HCT116 (cell line): ENCODE measurements at regions not wholly inside any gene's neighbourhood (a gene's known extent, or its start where the extent isn't known, plus 50 kb on each side); places are given as distances from the start of the nearest gene placed in this dataset.

Experiments used
- ATAC-seq: fragments of 200-7000 bp; cut with Tn5 transposase; 2 replicates; pipeline ENCODE4 v1.9.1; 2020; ENCODE audit warnings: mild to moderate bottlenecking, moderate library complexity
- BruUV-seq: library from RNA; stranded (reverse); fragments of 400-500 nt; replicated peaks from 2 replicates; lab custom pipeline; 2021; lab: Mats Ljungman, UMichigan
- CTCF ChIA-PET: fragments of 300-600 bp; sonication (Branson Sonifier 250); formaldehyde crosslinking; loops from one replicate; lab custom pipeline; 2021; ENCODE audit warnings: antibody characterized with exemption; lab: Charles Lee
- POLR2A ChIA-PET: fragments of 300-600, 350-600 bp; sonication (Branson Sonifier 250); formaldehyde crosslinking; loops from one replicate; lab custom pipeline; 2021; ENCODE audit warnings: antibody characterized with exemption; lab: Charles Lee
- RAD21 ChIA-PET, 2 experiments: fragments of 300-600 bp; sonication (Branson Sonifier 250); formaldehyde crosslinking; loops; one replicate each; lab custom pipeline; 2023; ENCODE audit warnings: low total read pairs in 2 of 2; ENCODE audit not compliant: uncharacterized antibody in 2 of 2, unreplicated experiment in 2 of 2, low non-redundant PET in 1 of 2; lab: Charles Lee
- DNase-seq: peaks from one replicate; pipeline ENCODE4 v3.0.0-alpha.2; 2010; ENCODE audit warnings: low read depth, low spot score
- H2AFZ ChIP-seq: fragments of 200-600 bp; shearing (Covaris generic), sonication (generic); 2 replicates; pipeline ENCODE4 v1.6.1; 2017; ENCODE audit warnings: low read depth, mixed run types, mixed read lengths, antibody characterized with exemption, low read length; ENCODE audit not compliant: poor library complexity, severe bottlenecking
- H3K27ac ChIP-seq: 2 replicates; pipeline ENCODE4 v1.5.1; 2012; ENCODE audit warnings: low read depth, low read length
- H3K27me3 ChIP-seq: fragments of 200-600 bp; sonication (generic); 2 replicates; pipeline ENCODE4 v1.6.1; 2016; ENCODE audit warnings: mixed run types, low read length, mixed read lengths; ENCODE audit not compliant: insufficient read depth
- H3K36me3 ChIP-seq, 2 experiments: fragments of 200-500 bp in 1 of 2; fragments of 200-600 bp in 1 of 2; sonication (Bioruptor generic) in 1 of 2; sonication (generic) in 1 of 2; 2 replicates each; pipeline versions ENCODE4 v1.5.1 to v1.6.1; 2014 to 2016; ENCODE audit warnings: low read length in 2 of 2, inconsistent platforms in 1 of 2, mixed read lengths in 1 of 2, mixed run types in 1 of 2; ENCODE audit not compliant: insufficient read depth in 2 of 2, control insufficient read depth in 1 of 2
- H3K4me1 ChIP-seq, 2 experiments: fragments of 200-600 bp in 1 of 2; sonication (generic) in 1 of 2; 2 replicates each; pipeline versions ENCODE4 v1.5.1 to v1.6.1; 2012 to 2017; ENCODE audit warnings: low read length in 2 of 2, inconsistent platforms in 1 of 2, mild to moderate bottlenecking in 1 of 2, mixed read lengths in 1 of 2, mixed run types in 1 of 2, moderate library complexity in 1 of 2; ENCODE audit not compliant: insufficient read depth in 2 of 2, control insufficient read depth in 1 of 2
- H3K4me2 ChIP-seq: fragments of 200-600 bp; sonication (generic); 2 replicates; pipeline ENCODE4 v1.6.1; 2017; ENCODE audit warnings: mixed run types, low read length, mixed read lengths
- H3K4me3 ChIP-seq, 2 experiments: fragments of 200-600 bp in 1 of 2; sonication (generic) in 1 of 2; replicated peaks in 1 of 2; 2 replicates each; pipeline ENCODE4 v1.5.1; 2011 to 2016; ENCODE audit warnings: low read length in 2 of 2, control low read depth in 1 of 2, low read depth in 1 of 2, mild to moderate bottlenecking in 1 of 2, mixed read lengths in 1 of 2, mixed run types in 1 of 2
- H3K79me2 ChIP-seq: fragments of 200-600 bp; sonication (generic); 2 replicates; pipeline ENCODE4 v1.6.1; 2017; ENCODE audit warnings: mild to moderate bottlenecking, mixed run types, low read length, moderate library complexity, mixed read lengths; ENCODE audit not compliant: insufficient read depth
- H3K9ac ChIP-seq: fragments of 200-600 bp; sonication (generic); 2 replicates; pipeline ENCODE4 v1.6.1; 2016; ENCODE audit warnings: low read length, mixed read lengths
- H3K9me2 ChIP-seq: fragments of 200-600 bp; sonication (generic), shearing (Covaris generic); 2 replicates; pipeline ENCODE4 v1.6.1; 2017; ENCODE audit warnings: mixed run types, mild to moderate bottlenecking, moderate library complexity; ENCODE audit not compliant: insufficient read depth
- H3K9me3 ChIP-seq, 2 experiments: fragments of 200-500 bp in 1 of 2; fragments of 200-600 bp in 1 of 2; sonication (Bioruptor generic) in 1 of 2; sonication (generic) in 1 of 2; 2 replicates each; pipeline ENCODE4 v1.6.1; 2014 to 2017; ENCODE audit warnings: low read length in 2 of 2, mixed read lengths in 2 of 2, inconsistent platforms in 1 of 2, low read depth in 1 of 2, mild to moderate bottlenecking in 1 of 2, mixed run types in 1 of 2, moderate library complexity in 1 of 2; ENCODE audit not compliant: control insufficient read depth in 1 of 2, insufficient read depth in 1 of 2
- H4K20me1 ChIP-seq: fragments of 200-600 bp; sonication (generic), shearing (Covaris generic); 2 replicates; pipeline ENCODE4 v1.6.1; 2017; ENCODE audit warnings: mixed run types, mild to moderate bottlenecking, moderate library complexity; ENCODE audit not compliant: insufficient read depth
- EZH2phosphoT487 ChIP-seq: fragments of 200-600 bp; IDR thresholded peaks from 2 replicates; pipeline ENCODE4 v1.6.1; 2018; ENCODE audit warnings: antibody characterized with exemption, borderline replicate concordance
- JUND ChIP-seq: IDR thresholded peaks from 2 replicates; pipeline ENCODE4 v1.6.1; 2012
- POLR2AphosphoS5 ChIP-seq: IDR thresholded peaks from 2 replicates; pipeline ENCODE4 v1.6.1; 2011; ENCODE audit warnings: mild to moderate bottlenecking, low read depth, low read length, moderate library complexity
- SP1 ChIP-seq: IDR thresholded peaks from 2 replicates; pipeline ENCODE4 v1.6.1; 2012; ENCODE audit warnings: low read depth
- ZFX ChIP-seq: fragments of 450-650 bp; IDR thresholded peaks from 2 replicates; pipeline ENCODE4 v1.6.1; 2017
- ZNF274 ChIP-seq: fragments of 200-500 bp; sonication (Bioruptor generic); IDR thresholded peaks from 2 replicates; pipeline ENCODE4 v1.6.1; 2014; ENCODE audit warnings: mild to moderate bottlenecking, low read depth, low read length, inconsistent platforms
- intact Hi-C: fragments of 100-400 bp; cut with micrococcal nuclease; formaldehyde crosslinking; loops from 2 replicates; pipeline ENCODE4 v1.10.0; 2022
- TF ChIP-seq, protein P1 (sequence below): IDR thresholded peaks from 2 replicates; pipeline ENCODE4 v1.6.1; 2012; ENCODE audit warnings: low read depth
- TF ChIP-seq, protein P2 (sequence below), 3 experiments: fragments of 200-600 bp in 1 of 3; sonication (generic) in 1 of 3; IDR thresholded peaks in 2 of 3; conservative IDR thresholded peaks in 1 of 3; 2 replicates each; pipeline ENCODE4 v1.5.1; 2012 to 2017; ENCODE audit warnings: low read depth in 2 of 3, low read length in 2 of 3, antibody characterized with exemption in 1 of 3, borderline replicate concordance in 1 of 3, control low read depth in 1 of 3, mild to moderate bottlenecking in 1 of 3, mixed read lengths in 1 of 3, mixed run types in 1 of 3, moderate library complexity in 1 of 3; ENCODE audit not compliant: insufficient read depth in 1 of 3

DNA sequence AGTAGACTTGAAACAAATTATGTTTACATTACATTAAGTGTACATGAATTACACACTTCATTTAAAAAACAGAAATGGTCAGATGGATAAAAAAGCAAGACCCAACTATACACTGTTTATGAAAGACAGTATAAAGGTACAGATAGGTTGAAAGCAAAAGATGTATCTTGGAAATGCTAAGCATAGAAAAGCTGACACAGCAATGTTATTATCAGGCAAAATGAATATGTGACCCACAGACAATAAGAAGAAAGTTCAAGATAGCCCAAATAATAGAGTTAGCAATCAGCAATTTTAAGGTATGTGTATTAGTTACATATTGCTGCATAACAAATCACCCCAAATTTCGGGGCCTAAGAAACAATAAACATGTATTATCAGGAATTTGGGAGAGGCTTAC, 153.5 kb downstream of the DHRS2 start:
- no peak for DNase-seq
- POLR2A ChIA-PET, result no interaction called here
- Histone ChIP-seq H3K79me2 (no peaks in the 10 kb centered on the region), H4K20me1 (no peaks in the 10 kb centered on the region), H3K27me3 (no peaks in the 10 kb centered on the region), H2AFZ (no peak overlapping the region), H3K9me2 (no peaks in the 10 kb centered on the region), H3K9me3 (no peaks in the 10 kb centered on the region; a peak in 1 of 4 replicates), H3K36me3 (no peaks in the 10 kb centered on the region), H3K4me3 (no peak overlapping the region), H3K4me1 (no peaks in the 10 kb centered on the region), H3K27ac (no peak overlapping the region), H3K4me2 (no peak overlapping the region), H3K9ac (no peak overlapping the region)
- no peak for TF ChIP-seq ZNF274
- TF ChIP-seq ZFX, result no peak
- no peak for TF ChIP-seq POLR2AphosphoS5
- TF ChIP-seq, protein P1, sequence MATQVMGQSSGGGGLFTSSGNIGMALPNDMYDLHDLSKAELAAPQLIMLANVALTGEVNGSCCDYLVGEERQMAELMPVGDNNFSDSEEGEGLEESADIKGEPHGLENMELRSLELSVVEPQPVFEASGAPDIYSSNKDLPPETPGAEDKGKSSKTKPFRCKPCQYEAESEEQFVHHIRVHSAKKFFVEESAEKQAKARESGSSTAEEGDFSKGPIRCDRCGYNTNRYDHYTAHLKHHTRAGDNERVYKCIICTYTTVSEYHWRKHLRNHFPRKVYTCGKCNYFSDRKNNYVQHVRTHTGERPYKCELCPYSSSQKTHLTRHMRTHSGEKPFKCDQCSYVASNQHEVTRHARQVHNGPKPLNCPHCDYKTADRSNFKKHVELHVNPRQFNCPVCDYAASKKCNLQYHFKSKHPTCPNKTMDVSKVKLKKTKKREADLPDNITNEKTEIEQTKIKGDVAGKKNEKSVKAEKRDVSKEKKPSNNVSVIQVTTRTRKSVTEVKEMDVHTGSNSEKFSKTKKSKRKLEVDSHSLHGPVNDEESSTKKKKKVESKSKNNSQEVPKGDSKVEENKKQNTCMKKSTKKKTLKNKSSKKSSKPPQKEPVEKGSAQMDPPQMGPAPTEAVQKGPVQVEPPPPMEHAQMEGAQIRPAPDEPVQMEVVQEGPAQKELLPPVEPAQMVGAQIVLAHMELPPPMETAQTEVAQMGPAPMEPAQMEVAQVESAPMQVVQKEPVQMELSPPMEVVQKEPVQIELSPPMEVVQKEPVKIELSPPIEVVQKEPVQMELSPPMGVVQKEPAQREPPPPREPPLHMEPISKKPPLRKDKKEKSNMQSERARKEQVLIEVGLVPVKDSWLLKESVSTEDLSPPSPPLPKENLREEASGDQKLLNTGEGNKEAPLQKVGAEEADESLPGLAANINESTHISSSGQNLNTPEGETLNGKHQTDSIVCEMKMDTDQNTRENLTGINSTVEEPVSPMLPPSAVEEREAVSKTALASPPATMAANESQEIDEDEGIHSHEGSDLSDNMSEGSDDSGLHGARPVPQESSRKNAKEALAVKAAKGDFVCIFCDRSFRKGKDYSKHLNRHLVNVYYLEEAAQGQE, result no peak
- TF ChIP-seq, protein P2, sequence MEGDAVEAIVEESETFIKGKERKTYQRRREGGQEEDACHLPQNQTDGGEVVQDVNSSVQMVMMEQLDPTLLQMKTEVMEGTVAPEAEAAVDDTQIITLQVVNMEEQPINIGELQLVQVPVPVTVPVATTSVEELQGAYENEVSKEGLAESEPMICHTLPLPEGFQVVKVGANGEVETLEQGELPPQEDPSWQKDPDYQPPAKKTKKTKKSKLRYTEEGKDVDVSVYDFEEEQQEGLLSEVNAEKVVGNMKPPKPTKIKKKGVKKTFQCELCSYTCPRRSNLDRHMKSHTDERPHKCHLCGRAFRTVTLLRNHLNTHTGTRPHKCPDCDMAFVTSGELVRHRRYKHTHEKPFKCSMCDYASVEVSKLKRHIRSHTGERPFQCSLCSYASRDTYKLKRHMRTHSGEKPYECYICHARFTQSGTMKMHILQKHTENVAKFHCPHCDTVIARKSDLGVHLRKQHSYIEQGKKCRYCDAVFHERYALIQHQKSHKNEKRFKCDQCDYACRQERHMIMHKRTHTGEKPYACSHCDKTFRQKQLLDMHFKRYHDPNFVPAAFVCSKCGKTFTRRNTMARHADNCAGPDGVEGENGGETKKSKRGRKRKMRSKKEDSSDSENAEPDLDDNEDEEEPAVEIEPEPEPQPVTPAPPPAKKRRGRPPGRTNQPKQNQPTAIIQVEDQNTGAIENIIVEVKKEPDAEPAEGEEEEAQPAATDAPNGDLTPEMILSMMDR (IDR thresholded peaks at IDR 0.05 in 2 of 3, conservative IDR thresholded peaks at IDR 0.05 in 1 of 3; ENCODE audit: borderline replicate concordance in 1 of 3, insufficient read depth in 1 of 3, low read depth in 2 of 3, low read length in 2 of 3), result no peak
- no peak for TF ChIP-seq JUND
- TF ChIP-seq SP1, result no peak
- no peak for TF ChIP-seq EZH2phosphoT487
- intact Hi-C loops, result loop anchor here (10.0 kb wide), 1 partner anchor 65 kb away; no protein-coding TSS in a partner anchor
- CTCF ChIA-PET, result no interaction called here
- ATAC-seq, result no peak
- BruUV-seq, result no TSS peak
- RAD21 ChIA-PET, result no interaction called here
